HCT116 (cell line): ENCODE measurements at regions not wholly inside any gene's neighbourhood (a gene's known extent, or its start where the extent isn't known, plus 50 kb on each side); places are given as distances from the start of the nearest gene placed in this dataset.
"Not testable (repeated sequence)": the region's sequence is repeated elsewhere in the genome, so short reads cannot be mapped to it uniquely, and the experiment has no call there.

ENCODE experiments used
- ATAC-seq: fragments of 200-7000 bp; cut with Tn5 transposase; 2 replicates; pipeline ENCODE4 v1.9.1; 2020; ENCODE audit warnings: mild to moderate bottlenecking, moderate library complexity
- BruUV-seq: library from RNA; stranded (reverse); fragments of 400-500 nt; replicated peaks from 2 replicates; lab custom pipeline; 2021; lab: Mats Ljungman, UMichigan
- CTCF ChIA-PET: fragments of 300-600 bp; sonication (Branson Sonifier 250); formaldehyde crosslinking; loops from one replicate; lab custom pipeline; 2021; ENCODE audit warnings: antibody characterized with exemption; lab: Charles Lee
- POLR2A ChIA-PET: fragments of 300-600, 350-600 bp; sonication (Branson Sonifier 250); formaldehyde crosslinking; loops from one replicate; lab custom pipeline; 2021; ENCODE audit warnings: antibody characterized with exemption; lab: Charles Lee
- RAD21 ChIA-PET, 2 experiments: fragments of 300-600 bp; sonication (Branson Sonifier 250); formaldehyde crosslinking; loops; one replicate each; lab custom pipeline; 2023; ENCODE audit warnings: low total read pairs in 2 of 2; ENCODE audit not compliant: uncharacterized antibody in 2 of 2, unreplicated experiment in 2 of 2, low non-redundant PET in 1 of 2; lab: Charles Lee
- DNase-seq: peaks from one replicate; pipeline ENCODE4 v3.0.0-alpha.2; 2010; ENCODE audit warnings: low read depth, low spot score
- H2AFZ ChIP-seq: fragments of 200-600 bp; shearing (Covaris generic), sonication (generic); 2 replicates; pipeline ENCODE4 v1.6.1; 2017; ENCODE audit warnings: low read depth, mixed run types, mixed read lengths, antibody characterized with exemption, low read length; ENCODE audit not compliant: poor library complexity, severe bottlenecking
- H3K27ac ChIP-seq: 2 replicates; pipeline ENCODE4 v1.5.1; 2012; ENCODE audit warnings: low read depth, low read length
- H3K27me3 ChIP-seq: fragments of 200-600 bp; sonication (generic); 2 replicates; pipeline ENCODE4 v1.6.1; 2016; ENCODE audit warnings: mixed run types, low read length, mixed read lengths; ENCODE audit not compliant: insufficient read depth
- H3K36me3 ChIP-seq, 2 experiments: fragments of 200-500 bp in 1 of 2; fragments of 200-600 bp in 1 of 2; sonication (Bioruptor generic) in 1 of 2; sonication (generic) in 1 of 2; 2 replicates each; pipeline versions ENCODE4 v1.5.1 to v1.6.1; 2014 to 2016; ENCODE audit warnings: low read length in 2 of 2, inconsistent platforms in 1 of 2, mixed read lengths in 1 of 2, mixed run types in 1 of 2; ENCODE audit not compliant: insufficient read depth in 2 of 2, control insufficient read depth in 1 of 2
- H3K4me1 ChIP-seq, 2 experiments: fragments of 200-600 bp in 1 of 2; sonication (generic) in 1 of 2; 2 replicates each; pipeline versions ENCODE4 v1.5.1 to v1.6.1; 2012 to 2017; ENCODE audit warnings: low read length in 2 of 2, inconsistent platforms in 1 of 2, mild to moderate bottlenecking in 1 of 2, mixed read lengths in 1 of 2, mixed run types in 1 of 2, moderate library complexity in 1 of 2; ENCODE audit not compliant: insufficient read depth in 2 of 2, control insufficient read depth in 1 of 2
- H3K4me2 ChIP-seq: fragments of 200-600 bp; sonication (generic); 2 replicates; pipeline ENCODE4 v1.6.1; 2017; ENCODE audit warnings: mixed run types, low read length, mixed read lengths
- H3K4me3 ChIP-seq, 2 experiments: fragments of 200-600 bp in 1 of 2; sonication (generic) in 1 of 2; replicated peaks in 1 of 2; 2 replicates each; pipeline ENCODE4 v1.5.1; 2011 to 2016; ENCODE audit warnings: low read length in 2 of 2, control low read depth in 1 of 2, low read depth in 1 of 2, mild to moderate bottlenecking in 1 of 2, mixed read lengths in 1 of 2, mixed run types in 1 of 2
- H3K79me2 ChIP-seq: fragments of 200-600 bp; sonication (generic); 2 replicates; pipeline ENCODE4 v1.6.1; 2017; ENCODE audit warnings: mild to moderate bottlenecking, mixed run types, low read length, moderate library complexity, mixed read lengths; ENCODE audit not compliant: insufficient read depth
- H3K9ac ChIP-seq: fragments of 200-600 bp; sonication (generic); 2 replicates; pipeline ENCODE4 v1.6.1; 2016; ENCODE audit warnings: low read length, mixed read lengths
- H3K9me2 ChIP-seq: fragments of 200-600 bp; sonication (generic), shearing (Covaris generic); 2 replicates; pipeline ENCODE4 v1.6.1; 2017; ENCODE audit warnings: mixed run types, mild to moderate bottlenecking, moderate library complexity; ENCODE audit not compliant: insufficient read depth
- H3K9me3 ChIP-seq, 2 experiments: fragments of 200-500 bp in 1 of 2; fragments of 200-600 bp in 1 of 2; sonication (Bioruptor generic) in 1 of 2; sonication (generic) in 1 of 2; 2 replicates each; pipeline ENCODE4 v1.6.1; 2014 to 2017; ENCODE audit warnings: low read length in 2 of 2, mixed read lengths in 2 of 2, inconsistent platforms in 1 of 2, low read depth in 1 of 2, mild to moderate bottlenecking in 1 of 2, mixed run types in 1 of 2, moderate library complexity in 1 of 2; ENCODE audit not compliant: control insufficient read depth in 1 of 2, insufficient read depth in 1 of 2
- H4K20me1 ChIP-seq: fragments of 200-600 bp; sonication (generic), shearing (Covaris generic); 2 replicates; pipeline ENCODE4 v1.6.1; 2017; ENCODE audit warnings: mixed run types, mild to moderate bottlenecking, moderate library complexity; ENCODE audit not compliant: insufficient read depth
- CBX3 ChIP-seq: IDR thresholded peaks from 2 replicates; pipeline ENCODE4 v1.6.1; 2012; ENCODE audit warnings: low read depth
- CEBPB ChIP-seq: IDR thresholded peaks from 2 replicates; pipeline ENCODE4 v1.6.1; 2012; ENCODE audit warnings: low read depth
- EGR1 ChIP-seq: IDR thresholded peaks from 2 replicates; pipeline ENCODE4 v1.6.1; 2012; ENCODE audit warnings: low read depth
- ELF1 ChIP-seq: IDR thresholded peaks from 2 replicates; pipeline ENCODE4 v1.6.1; 2012; ENCODE audit warnings: low read depth, borderline replicate concordance
- EZH2 ChIP-seq: fragments of 200-600 bp; sonication (generic); IDR thresholded peaks from 2 replicates; pipeline ENCODE4 v1.6.1; 2017; ENCODE audit warnings: antibody characterized with exemption, mixed run types
- EZH2phosphoT487 ChIP-seq: fragments of 200-600 bp; IDR thresholded peaks from 2 replicates; pipeline ENCODE4 v1.6.1; 2018; ENCODE audit warnings: antibody characterized with exemption, borderline replicate concordance
- FOSL1 ChIP-seq: IDR thresholded peaks from 2 replicates; pipeline ENCODE4 v1.6.1; 2012; ENCODE audit warnings: low read depth
- JUND ChIP-seq: IDR thresholded peaks from 2 replicates; pipeline ENCODE4 v1.6.1; 2012
- POLR2A ChIP-seq: IDR thresholded peaks from 2 replicates; pipeline ENCODE4 v1.7.0; 2011; ENCODE audit warnings: borderline replicate concordance; ENCODE audit not compliant: insufficient read depth, insufficient read length; ENCODE audit errors: extremely low read depth
- POLR2AphosphoS5 ChIP-seq: IDR thresholded peaks from 2 replicates; pipeline ENCODE4 v1.6.1; 2011; ENCODE audit warnings: mild to moderate bottlenecking, low read depth, low read length, moderate library complexity
- RAD21 ChIP-seq: IDR thresholded peaks from 2 replicates; pipeline ENCODE4 v1.6.1; 2012; ENCODE audit warnings: low read depth, mild to moderate bottlenecking
- SRF ChIP-seq: IDR thresholded peaks from 2 replicates; pipeline ENCODE4 v1.6.1; 2012; ENCODE audit warnings: low read depth
- TCF7L2 ChIP-seq: IDR thresholded peaks from 2 replicates; pipeline ENCODE4 v1.7.0; 2011; ENCODE audit warnings: borderline replicate concordance, inconsistent platforms; ENCODE audit not compliant: insufficient read depth, insufficient read length; ENCODE audit errors: extremely low read depth
- YY1 ChIP-seq: IDR thresholded peaks from 2 replicates; pipeline ENCODE4 v1.6.1; 2011; ENCODE audit warnings: low read length, low read depth, moderate library complexity, mild to moderate bottlenecking; ENCODE audit not compliant: insufficient replicate concordance; ENCODE audit errors: extremely low read depth
- ZFX ChIP-seq: fragments of 450-650 bp; IDR thresholded peaks from 2 replicates; pipeline ENCODE4 v1.6.1; 2017
- ZNF274 ChIP-seq: fragments of 200-500 bp; sonication (Bioruptor generic); IDR thresholded peaks from 2 replicates; pipeline ENCODE4 v1.6.1; 2014; ENCODE audit warnings: mild to moderate bottlenecking, low read depth, low read length, inconsistent platforms
- intact Hi-C: fragments of 100-400 bp; cut with micrococcal nuclease; formaldehyde crosslinking; loops from 2 replicates; pipeline ENCODE4 v1.10.0; 2022
- TF ChIP-seq, protein P1 (sequence below): IDR thresholded peaks from 2 replicates; pipeline ENCODE4 v1.6.1; 2011; ENCODE audit warnings: mild to moderate bottlenecking, low read length, moderate library complexity; ENCODE audit not compliant: insufficient replicate concordance; ENCODE audit errors: extremely low read depth
- TF ChIP-seq, protein P2 (sequence below): IDR thresholded peaks from 2 replicates; pipeline ENCODE4 v1.6.1; 2012; ENCODE audit warnings: low read depth

DNA sequence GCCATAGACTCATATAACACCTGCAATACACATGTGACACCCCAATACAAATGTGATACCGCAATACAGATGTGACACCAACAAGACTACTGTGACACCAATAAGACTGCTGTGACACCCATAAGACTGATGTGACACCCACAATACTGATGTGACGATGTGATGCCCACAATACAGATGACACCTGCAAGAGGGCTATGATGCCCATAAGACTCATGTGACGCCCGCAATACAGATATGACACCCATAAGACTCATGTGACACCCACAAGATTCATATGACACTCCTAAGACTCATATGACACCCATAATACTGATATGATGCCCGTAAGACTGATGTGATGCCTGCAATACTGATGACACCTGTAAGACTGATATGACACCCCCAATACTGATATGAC, 113.0 kb downstream of the MRPL57 start:
- no peak overlapping the region for H2AFZ ChIP-seq
- RAD21 ChIA-PET, result no interaction called here

DNA sequence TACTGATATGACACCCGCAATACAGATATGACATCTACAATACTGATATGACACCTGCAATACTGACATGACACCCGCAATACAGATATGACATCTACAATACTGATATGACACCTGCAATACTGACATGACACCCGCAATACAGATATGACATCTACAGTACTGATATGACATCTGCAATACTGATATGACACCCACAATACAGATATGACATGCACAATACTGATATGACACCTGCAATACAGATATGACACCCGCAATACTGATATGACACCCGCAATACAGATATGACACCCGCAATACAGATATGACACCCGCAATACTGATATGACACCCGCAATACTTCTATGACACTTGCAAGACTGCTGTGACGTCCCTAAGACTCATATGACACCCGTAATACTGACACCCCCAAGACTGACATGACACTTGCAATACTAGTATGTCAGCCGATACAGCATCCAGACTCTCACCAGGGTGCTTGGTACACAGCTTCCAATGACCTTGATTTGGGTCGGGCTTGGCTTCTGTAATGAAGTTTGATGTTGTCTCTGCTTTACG, 114.1 kb downstream of the MRPL57 start:
- CTCF ChIA-PET, RAD21 ChIA-PET, DNase-seq, H3K27ac ChIP-seq, BruUV-seq, H4K20me1 ChIP-seq, H2AFZ ChIP-seq, H3K4me1 ChIP-seq, H3K9me3 ChIP-seq, H3K36me3 ChIP-seq, intact Hi-C loops, H3K27me3 ChIP-seq, ATAC-seq, POLR2A ChIA-PET, H3K79me2 ChIP-seq, H3K9me2 ChIP-seq, H3K4me2 ChIP-seq, H3K4me3 ChIP-seq, H3K9ac ChIP-seq: not testable (repeated sequence)

More for the DNA sequence above, 113.0 kb downstream of the MRPL57 start:
- no peak overlapping the region for H3K4me2 ChIP-seq
- intact Hi-C loops, result no loop called here
- CTCF ChIA-PET, result no interaction called here
- H3K27me3 ChIP-seq, result no peaks in the 10 kb centered on the region
- POLR2A ChIA-PET, result no interaction called here
- H3K9ac ChIP-seq, result no peak overlapping the region
- H3K27ac ChIP-seq, result no peak overlapping the region
- H3K79me2 ChIP-seq, result no peaks in the 10 kb centered on the region
- H4K20me1 ChIP-seq, result no peaks in the 10 kb centered on the region
- H3K4me3 ChIP-seq, result no peak overlapping the region
- H3K4me1 ChIP-seq, result no peaks in the 10 kb centered on the region
- H3K9me3 ChIP-seq, result no peaks in the 10 kb centered on the region
- TF ChIP-seq, protein P1, sequence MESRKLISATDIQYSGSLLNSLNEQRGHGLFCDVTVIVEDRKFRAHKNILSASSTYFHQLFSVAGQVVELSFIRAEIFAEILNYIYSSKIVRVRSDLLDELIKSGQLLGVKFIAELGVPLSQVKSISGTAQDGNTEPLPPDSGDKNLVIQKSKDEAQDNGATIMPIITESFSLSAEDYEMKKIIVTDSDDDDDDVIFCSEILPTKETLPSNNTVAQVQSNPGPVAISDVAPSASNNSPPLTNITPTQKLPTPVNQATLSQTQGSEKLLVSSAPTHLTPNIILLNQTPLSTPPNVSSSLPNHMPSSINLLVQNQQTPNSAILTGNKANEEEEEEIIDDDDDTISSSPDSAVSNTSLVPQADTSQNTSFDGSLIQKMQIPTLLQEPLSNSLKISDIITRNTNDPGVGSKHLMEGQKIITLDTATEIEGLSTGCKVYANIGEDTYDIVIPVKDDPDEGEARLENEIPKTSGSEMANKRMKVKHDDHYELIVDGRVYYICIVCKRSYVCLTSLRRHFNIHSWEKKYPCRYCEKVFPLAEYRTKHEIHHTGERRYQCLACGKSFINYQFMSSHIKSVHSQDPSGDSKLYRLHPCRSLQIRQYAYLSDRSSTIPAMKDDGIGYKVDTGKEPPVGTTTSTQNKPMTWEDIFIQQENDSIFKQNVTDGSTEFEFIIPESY, result no peak
- TF ChIP-seq SRF (no peak), EGR1 (no peak), CBX3 (no peak), TCF7L2 (no peak), EZH2phosphoT487 (no peak), FOSL1 (no peak), ZFX (no peak), JUND (no peak), YY1 (no peak), ELF1 (no peak), POLR2A (no peak), CEBPB (no peak), POLR2AphosphoS5 (no peak), EZH2 (no peak), ZNF274 (no peak), RAD21 (no peak)
- TF ChIP-seq, protein P2, sequence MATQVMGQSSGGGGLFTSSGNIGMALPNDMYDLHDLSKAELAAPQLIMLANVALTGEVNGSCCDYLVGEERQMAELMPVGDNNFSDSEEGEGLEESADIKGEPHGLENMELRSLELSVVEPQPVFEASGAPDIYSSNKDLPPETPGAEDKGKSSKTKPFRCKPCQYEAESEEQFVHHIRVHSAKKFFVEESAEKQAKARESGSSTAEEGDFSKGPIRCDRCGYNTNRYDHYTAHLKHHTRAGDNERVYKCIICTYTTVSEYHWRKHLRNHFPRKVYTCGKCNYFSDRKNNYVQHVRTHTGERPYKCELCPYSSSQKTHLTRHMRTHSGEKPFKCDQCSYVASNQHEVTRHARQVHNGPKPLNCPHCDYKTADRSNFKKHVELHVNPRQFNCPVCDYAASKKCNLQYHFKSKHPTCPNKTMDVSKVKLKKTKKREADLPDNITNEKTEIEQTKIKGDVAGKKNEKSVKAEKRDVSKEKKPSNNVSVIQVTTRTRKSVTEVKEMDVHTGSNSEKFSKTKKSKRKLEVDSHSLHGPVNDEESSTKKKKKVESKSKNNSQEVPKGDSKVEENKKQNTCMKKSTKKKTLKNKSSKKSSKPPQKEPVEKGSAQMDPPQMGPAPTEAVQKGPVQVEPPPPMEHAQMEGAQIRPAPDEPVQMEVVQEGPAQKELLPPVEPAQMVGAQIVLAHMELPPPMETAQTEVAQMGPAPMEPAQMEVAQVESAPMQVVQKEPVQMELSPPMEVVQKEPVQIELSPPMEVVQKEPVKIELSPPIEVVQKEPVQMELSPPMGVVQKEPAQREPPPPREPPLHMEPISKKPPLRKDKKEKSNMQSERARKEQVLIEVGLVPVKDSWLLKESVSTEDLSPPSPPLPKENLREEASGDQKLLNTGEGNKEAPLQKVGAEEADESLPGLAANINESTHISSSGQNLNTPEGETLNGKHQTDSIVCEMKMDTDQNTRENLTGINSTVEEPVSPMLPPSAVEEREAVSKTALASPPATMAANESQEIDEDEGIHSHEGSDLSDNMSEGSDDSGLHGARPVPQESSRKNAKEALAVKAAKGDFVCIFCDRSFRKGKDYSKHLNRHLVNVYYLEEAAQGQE, result no peak
- H3K9me2 ChIP-seq, result no peaks in the 10 kb centered on the region
- no TSS peak for BruUV-seq
- H3K36me3 ChIP-seq, result no peaks in the 10 kb centered on the region
- DNase-seq (no peak), ATAC-seq (no peak)
